CD4-positive, CD25-positive, alpha-beta regulatory T cell (primary cell): ENCODE measurements at regions not wholly inside any gene's neighbourhood (a gene's known extent, or its start where the extent isn't known, plus 50 kb on each side); places are given as distances from the start of the nearest gene placed in this dataset.
A peak's percentile ranks its signal among the peaks of the same experiment; 100 is the strongest.

Experiments
- ATAC-seq, 2 donors: fragments of 150-1000 bp; cut with Tn5 transposase; one replicate each; pipeline ENCODE4 v1.10.0; 2021; ENCODE audit warnings: low read depth in 2 of 2, moderate number of reproducible peaks in 2 of 2, moderate library complexity in 1 of 2
- DNase-seq, 3 donors: peaks; one replicate each; pipeline versions ENCODE4 v3.0.0 to v3.0.0-alpha.2; 2012 to 2022; ENCODE audit warnings: mixed read lengths in 1 of 3
- H3K27ac ChIP-seq: one replicate; pipeline ENCODE4 v1.7.0; 2013; ENCODE audit warnings: mild to moderate bottlenecking, low read length; ENCODE audit not compliant: insufficient read depth, poor library complexity, severe bottlenecking
- H3K27me3 ChIP-seq: one replicate; pipeline ENCODE4 v1.7.0; 2013; ENCODE audit warnings: low read length; ENCODE audit not compliant: control insufficient read depth, insufficient read depth
- H3K36me3 ChIP-seq: one replicate; pipeline ENCODE4 v1.7.0; 2013; ENCODE audit warnings: mild to moderate bottlenecking, low read length, moderate library complexity; ENCODE audit not compliant: control insufficient read depth, insufficient read depth
- H3K4me1 ChIP-seq: 2 replicates; pipeline ENCODE4 v1.7.0; 2013; ENCODE audit warnings: mild to moderate bottlenecking, low read length; ENCODE audit not compliant: insufficient read depth, control insufficient read depth, poor library complexity, severe bottlenecking
- H3K4me3 ChIP-seq: one replicate; pipeline ENCODE4 v1.7.0; 2013; ENCODE audit warnings: low read depth, mild to moderate bottlenecking, low read length, moderate library complexity
- H3K9me3 ChIP-seq, 2 experiments: 1 replicate in 1 of 2; 2 replicates in 1 of 2; pipeline ENCODE4 v1.7.0; 2013; ENCODE audit warnings: low read length in 2 of 2, mild to moderate bottlenecking in 1 of 2, moderate library complexity in 1 of 2; ENCODE audit not compliant: control insufficient read depth in 2 of 2
- H3K27ac Mint-ChIP-seq, 3 donors: one replicate each; pipeline ENCODE4 v1.8.0; 2020 to 2022; ENCODE audit warnings: mild to moderate bottlenecking in 3 of 3, mixed read lengths in 3 of 3, moderate library complexity in 2 of 3
- H3K27me3 Mint-ChIP-seq: one replicate; pipeline ENCODE4 v1.8.0; 2022; ENCODE audit warnings: mild to moderate bottlenecking, mixed read lengths
- H3K36me3 Mint-ChIP-seq: one replicate; pipeline ENCODE4 v1.8.0; 2020; ENCODE audit warnings: mixed read lengths
- H3K4me1 Mint-ChIP-seq, 4 donors: one replicate each; pipeline ENCODE4 v1.8.0; 2020 to 2022; ENCODE audit warnings: mixed read lengths in 4 of 4, mild to moderate bottlenecking in 1 of 4
- H3K4me3 Mint-ChIP-seq, 4 donors: one replicate each; pipeline ENCODE4 v1.8.0; 2020 to 2022; ENCODE audit warnings: mild to moderate bottlenecking in 4 of 4, mixed read lengths in 4 of 4, moderate library complexity in 3 of 4
- H3K9me3 Mint-ChIP-seq, 7 donors: one replicate each; pipeline ENCODE4 v1.8.0; 2020 to 2022; ENCODE audit warnings: mixed read lengths in 7 of 7, mild to moderate bottlenecking in 3 of 7, moderate library complexity in 2 of 7

GRCh38 chr11:77530879-77531278, 57.0 kb upstream of the PAK1 start:
- Mint-ChIP-seq H3K36me3 (no peaks in the 10 kb centered on the region), H3K27me3 (peaks cover 4% of the 10 kb centered on the region), H3K27ac (no peak overlapping the region), H3K4me3 (no peak overlapping the region), H3K9me3 (no peaks in the 10 kb centered on the region), H3K4me1 (no peaks in the 10 kb centered on the region)
- no peaks in the 10 kb centered on the region for H3K27me3 ChIP-seq
- H3K9me3 ChIP-seq, result no peaks in the 10 kb centered on the region
- H3K27ac ChIP-seq, result no peak overlapping the region
- ATAC-seq, result no peak
- no peak for DNase-seq
- H3K4me1 ChIP-seq, result no peaks in the 10 kb centered on the region
- no peaks in the 10 kb centered on the region for H3K36me3 ChIP-seq
- H3K4me3 ChIP-seq, result no peak overlapping the region

DNA sequence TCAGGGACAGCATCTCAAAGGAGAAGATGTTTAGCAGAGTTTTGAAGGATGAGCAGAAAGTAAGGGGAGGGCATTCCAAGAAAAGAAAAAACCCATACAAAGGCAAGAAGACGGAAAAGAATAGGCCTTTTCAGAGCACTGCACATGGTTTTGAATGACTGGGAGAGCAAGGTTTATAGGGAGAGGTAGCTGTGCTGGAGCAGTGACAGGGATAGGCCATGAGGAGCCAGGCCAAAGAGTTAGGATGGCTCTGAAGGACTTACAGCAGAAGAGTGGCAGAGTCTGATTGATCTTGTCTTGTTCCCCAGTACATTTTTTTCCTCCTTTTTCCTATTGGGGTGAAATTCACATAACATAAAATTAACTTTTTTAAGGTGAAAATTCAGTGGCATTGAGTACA, 55.8 kb upstream of the PAK1 start:
- H3K36me3 Mint-ChIP-seq, result no peaks in the 10 kb centered on the region
- H3K27me3 Mint-ChIP-seq, result peaks cover 4% of the 10 kb centered on the region
- no peaks in the 10 kb centered on the region for H3K27me3 ChIP-seq
- no peaks in the 10 kb centered on the region for H3K4me1 Mint-ChIP-seq
- H3K4me3 ChIP-seq, result no peak overlapping the region
- ATAC-seq (no peak), DNase-seq (no peak)
- H3K9me3 ChIP-seq, result no peaks in the 10 kb centered on the region
- H3K4me1 ChIP-seq, result no peaks in the 10 kb centered on the region
- no peak overlapping the region for H3K4me3 Mint-ChIP-seq
- H3K9me3 Mint-ChIP-seq, result no peaks in the 10 kb centered on the region
- H3K27ac ChIP-seq, result no peak overlapping the region
- peak overlapping the region in 1 of 3 donors; percentile 61 for H3K27ac Mint-ChIP-seq
- H3K36me3 ChIP-seq, result no peaks in the 10 kb centered on the region

- no peaks in the 10 kb centered on the region for H3K9me3 Mint-ChIP-seq
Observed at GRCh38 chr11:77525455-77526091, 51.7 kb upstream of the PAK1 start.

GRCh38 chr11:77524539-77524938, 50.6 kb upstream of the PAK1 start:
- no peaks in the 10 kb centered on the region for H3K9me3 Mint-ChIP-seq
- H3K36me3 Mint-ChIP-seq, result no peaks in the 10 kb centered on the region
- H3K4me3 ChIP-seq, result no peak overlapping the region
- no peak overlapping the region for H3K27ac ChIP-seq
- H3K9me3 ChIP-seq, result no peaks in the 10 kb centered on the region
- no peak overlapping the region for H3K4me3 Mint-ChIP-seq
- H3K36me3 ChIP-seq, result no peaks in the 10 kb centered on the region
- DNase-seq, result no peak
- no peak overlapping the region for H3K27ac Mint-ChIP-seq
- H3K27me3 Mint-ChIP-seq, result peaks cover 4% of the 10 kb centered on the region
- H3K27me3 ChIP-seq, result no peaks in the 10 kb centered on the region
- no peaks in the 10 kb centered on the region for H3K4me1 Mint-ChIP-seq
- H3K4me1 ChIP-seq, result no peaks in the 10 kb centered on the region
- no peak for ATAC-seq

More at GRCh38 chr11:77525455-77526091, 51.7 kb upstream of the PAK1 start:
- no peaks in the 10 kb centered on the region for H3K4me1 ChIP-seq
- no peaks in the 10 kb centered on the region for H3K36me3 ChIP-seq
- no peak overlapping the region for H3K27ac Mint-ChIP-seq
- no peaks in the 10 kb centered on the region for H3K27me3 ChIP-seq
- ATAC-seq, result no peak
- H3K27ac ChIP-seq, result no peak overlapping the region
- H3K36me3 Mint-ChIP-seq, result no peaks in the 10 kb centered on the region
- H3K9me3 ChIP-seq, result no peaks in the 10 kb centered on the region
- peaks cover 4% of the 10 kb centered on the region for H3K27me3 Mint-ChIP-seq
- no peak for DNase-seq
- no peaks in the 10 kb centered on the region for H3K4me1 Mint-ChIP-seq
- no peak overlapping the region for H3K4me3 ChIP-seq
- no peak overlapping the region for H3K4me3 Mint-ChIP-seq

GRCh38 chr11:77523712-77524111, 49.8 kb upstream of the PAK1 start:
- Mint-ChIP-seq H3K4me3 (no peak overlapping the region), H3K36me3 (no peaks in the 10 kb centered on the region), H3K9me3 (no peaks in the 10 kb centered on the region), H3K27me3 (peaks cover 11% of the 10 kb centered on the region), H3K27ac (no peak overlapping the region), H3K4me1 (no peaks in the 10 kb centered on the region)
- DNase-seq (no peak), ATAC-seq (no peak)
- Histone ChIP-seq H3K36me3 (no peaks in the 10 kb centered on the region), H3K27ac (no peak overlapping the region), H3K9me3 (no peaks in the 10 kb centered on the region), H3K27me3 (no peaks in the 10 kb centered on the region), H3K4me3 (no peak overlapping the region), H3K4me1 (no peaks in the 10 kb centered on the region)
